ENCODE measurements at regions not wholly inside any gene's neighbourhood (a gene's known extent, or its start where the extent isn't known, plus 50 kb on each side); places are given as distances from the start of the nearest gene placed in this dataset.

DNA sequence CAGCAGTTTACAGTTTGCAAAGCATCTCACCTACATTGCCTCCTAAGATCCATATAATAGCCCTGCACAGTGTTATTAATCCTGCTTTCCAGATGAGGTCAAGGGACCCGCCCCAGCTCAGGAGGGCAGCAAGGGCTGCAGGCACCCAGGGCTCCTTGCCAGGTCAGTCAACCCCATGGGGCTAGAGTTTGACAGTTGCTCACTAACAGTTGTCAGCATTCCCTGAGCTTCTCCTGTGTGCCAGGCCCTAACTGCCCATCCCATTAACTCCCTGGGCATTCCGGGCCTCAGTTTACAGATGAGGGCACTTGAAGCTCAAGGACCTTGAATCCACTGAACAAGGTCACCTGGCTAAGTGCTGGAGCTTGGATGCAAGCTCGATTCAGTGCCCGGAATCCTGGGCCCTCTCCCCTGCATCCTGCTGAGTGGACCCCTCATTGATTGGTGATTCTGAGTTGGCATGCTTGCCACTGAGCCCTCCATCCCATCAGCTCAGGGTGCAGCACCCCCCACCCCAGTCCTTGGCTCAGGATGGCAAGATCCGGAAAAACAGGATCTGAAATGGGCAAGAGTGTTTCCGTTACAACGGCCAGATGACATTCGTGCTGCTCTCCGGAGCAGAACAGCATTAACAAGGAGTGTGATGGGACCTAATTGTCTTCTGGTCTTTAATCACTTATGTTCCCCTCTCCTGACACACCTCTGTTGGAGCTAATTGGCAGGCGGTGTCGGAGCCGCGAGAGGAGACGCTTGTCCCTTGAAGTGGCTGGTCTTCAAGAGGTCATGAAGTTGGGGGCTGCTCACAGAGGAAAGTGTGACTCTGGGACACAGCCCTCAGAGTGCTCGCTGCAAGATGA is 87.4 kb upstream of the SHISAL1 start:
- RAD21 ChIA-PET (ENCODE audit: low non-redundant PET in 1 of 2, low total read pairs in 2 of 2, uncharacterized antibody in 2 of 2, unreplicated experiment in 2 of 2) = no interaction called here
- no peaks in the 10 kb centered on the region for H3K79me2 ChIP-seq (ENCODE audit: insufficient read depth, low read length)

More for the DNA sequence above, 87.4 kb upstream of the SHISAL1 start:
- Histone ChIP-seq H2AFZ (ENCODE audit: low read depth, low read length, poor library complexity, severe bottlenecking) (no peak overlapping the region), H3K4me1 (ENCODE audit: control insufficient read depth in 1 of 2, insufficient read depth in 2 of 2, low read length in 2 of 2) (no peaks in the 10 kb centered on the region), H3K9me3 (ENCODE audit: control insufficient read depth in 1 of 2, insufficient read depth in 1 of 2, low read depth in 1 of 2, low read length in 2 of 2) (no peaks in the 10 kb centered on the region), H3K4me3 (replicated peaks in 1 of 2; ENCODE audit: low read depth in 1 of 2, low read length in 2 of 2) (no peak overlapping the region), H3K4me2 (ENCODE audit: low read length) (no peak overlapping the region), H4K20me1 (ENCODE audit: insufficient read depth) (no peaks in the 10 kb centered on the region), H3K27ac (ENCODE audit: low read depth, low read length) (no peak overlapping the region), H3K9me2 (ENCODE audit: insufficient read depth) (no peaks in the 10 kb centered on the region), H3K27me3 (ENCODE audit: insufficient read depth, low read length) (no peaks in the 10 kb centered on the region; the same call in 1 of the 2 replicates), H3K36me3 (ENCODE audit: control insufficient read depth in 1 of 2, insufficient read depth in 2 of 2, low read length in 2 of 2) (no peaks in the 10 kb centered on the region), H3K9ac (ENCODE audit: low read length) (no peak overlapping the region)
- CTCF ChIA-PET = interaction anchor here (0.9 kb wide), 1 partner anchor 19 kb away, joined by 3 read pairs; no protein-coding TSS in a partner anchor
- TF ChIP-seq, protein P1, sequence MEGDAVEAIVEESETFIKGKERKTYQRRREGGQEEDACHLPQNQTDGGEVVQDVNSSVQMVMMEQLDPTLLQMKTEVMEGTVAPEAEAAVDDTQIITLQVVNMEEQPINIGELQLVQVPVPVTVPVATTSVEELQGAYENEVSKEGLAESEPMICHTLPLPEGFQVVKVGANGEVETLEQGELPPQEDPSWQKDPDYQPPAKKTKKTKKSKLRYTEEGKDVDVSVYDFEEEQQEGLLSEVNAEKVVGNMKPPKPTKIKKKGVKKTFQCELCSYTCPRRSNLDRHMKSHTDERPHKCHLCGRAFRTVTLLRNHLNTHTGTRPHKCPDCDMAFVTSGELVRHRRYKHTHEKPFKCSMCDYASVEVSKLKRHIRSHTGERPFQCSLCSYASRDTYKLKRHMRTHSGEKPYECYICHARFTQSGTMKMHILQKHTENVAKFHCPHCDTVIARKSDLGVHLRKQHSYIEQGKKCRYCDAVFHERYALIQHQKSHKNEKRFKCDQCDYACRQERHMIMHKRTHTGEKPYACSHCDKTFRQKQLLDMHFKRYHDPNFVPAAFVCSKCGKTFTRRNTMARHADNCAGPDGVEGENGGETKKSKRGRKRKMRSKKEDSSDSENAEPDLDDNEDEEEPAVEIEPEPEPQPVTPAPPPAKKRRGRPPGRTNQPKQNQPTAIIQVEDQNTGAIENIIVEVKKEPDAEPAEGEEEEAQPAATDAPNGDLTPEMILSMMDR (IDR thresholded peaks at IDR 0.05 in 2 of 3, conservative IDR thresholded peaks at IDR 0.05 in 1 of 3; ENCODE audit: borderline replicate concordance in 1 of 3, insufficient read depth in 1 of 3, low read depth in 2 of 3, low read length in 2 of 3) = no peak
- TF ChIP-seq POLR2A (IDR thresholded peaks at IDR 0.05; ENCODE audit: borderline replicate concordance, extremely low read depth, insufficient read depth, insufficient read length) = no peak
- TF ChIP-seq, protein P2, sequence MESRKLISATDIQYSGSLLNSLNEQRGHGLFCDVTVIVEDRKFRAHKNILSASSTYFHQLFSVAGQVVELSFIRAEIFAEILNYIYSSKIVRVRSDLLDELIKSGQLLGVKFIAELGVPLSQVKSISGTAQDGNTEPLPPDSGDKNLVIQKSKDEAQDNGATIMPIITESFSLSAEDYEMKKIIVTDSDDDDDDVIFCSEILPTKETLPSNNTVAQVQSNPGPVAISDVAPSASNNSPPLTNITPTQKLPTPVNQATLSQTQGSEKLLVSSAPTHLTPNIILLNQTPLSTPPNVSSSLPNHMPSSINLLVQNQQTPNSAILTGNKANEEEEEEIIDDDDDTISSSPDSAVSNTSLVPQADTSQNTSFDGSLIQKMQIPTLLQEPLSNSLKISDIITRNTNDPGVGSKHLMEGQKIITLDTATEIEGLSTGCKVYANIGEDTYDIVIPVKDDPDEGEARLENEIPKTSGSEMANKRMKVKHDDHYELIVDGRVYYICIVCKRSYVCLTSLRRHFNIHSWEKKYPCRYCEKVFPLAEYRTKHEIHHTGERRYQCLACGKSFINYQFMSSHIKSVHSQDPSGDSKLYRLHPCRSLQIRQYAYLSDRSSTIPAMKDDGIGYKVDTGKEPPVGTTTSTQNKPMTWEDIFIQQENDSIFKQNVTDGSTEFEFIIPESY (IDR thresholded peaks at IDR 0.05; ENCODE audit: extremely low read depth, insufficient replicate concordance, low read length) = no peak
- TF ChIP-seq, protein P3, sequence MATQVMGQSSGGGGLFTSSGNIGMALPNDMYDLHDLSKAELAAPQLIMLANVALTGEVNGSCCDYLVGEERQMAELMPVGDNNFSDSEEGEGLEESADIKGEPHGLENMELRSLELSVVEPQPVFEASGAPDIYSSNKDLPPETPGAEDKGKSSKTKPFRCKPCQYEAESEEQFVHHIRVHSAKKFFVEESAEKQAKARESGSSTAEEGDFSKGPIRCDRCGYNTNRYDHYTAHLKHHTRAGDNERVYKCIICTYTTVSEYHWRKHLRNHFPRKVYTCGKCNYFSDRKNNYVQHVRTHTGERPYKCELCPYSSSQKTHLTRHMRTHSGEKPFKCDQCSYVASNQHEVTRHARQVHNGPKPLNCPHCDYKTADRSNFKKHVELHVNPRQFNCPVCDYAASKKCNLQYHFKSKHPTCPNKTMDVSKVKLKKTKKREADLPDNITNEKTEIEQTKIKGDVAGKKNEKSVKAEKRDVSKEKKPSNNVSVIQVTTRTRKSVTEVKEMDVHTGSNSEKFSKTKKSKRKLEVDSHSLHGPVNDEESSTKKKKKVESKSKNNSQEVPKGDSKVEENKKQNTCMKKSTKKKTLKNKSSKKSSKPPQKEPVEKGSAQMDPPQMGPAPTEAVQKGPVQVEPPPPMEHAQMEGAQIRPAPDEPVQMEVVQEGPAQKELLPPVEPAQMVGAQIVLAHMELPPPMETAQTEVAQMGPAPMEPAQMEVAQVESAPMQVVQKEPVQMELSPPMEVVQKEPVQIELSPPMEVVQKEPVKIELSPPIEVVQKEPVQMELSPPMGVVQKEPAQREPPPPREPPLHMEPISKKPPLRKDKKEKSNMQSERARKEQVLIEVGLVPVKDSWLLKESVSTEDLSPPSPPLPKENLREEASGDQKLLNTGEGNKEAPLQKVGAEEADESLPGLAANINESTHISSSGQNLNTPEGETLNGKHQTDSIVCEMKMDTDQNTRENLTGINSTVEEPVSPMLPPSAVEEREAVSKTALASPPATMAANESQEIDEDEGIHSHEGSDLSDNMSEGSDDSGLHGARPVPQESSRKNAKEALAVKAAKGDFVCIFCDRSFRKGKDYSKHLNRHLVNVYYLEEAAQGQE (IDR thresholded peaks at IDR 0.05; ENCODE audit: low read depth) = no peak
- no peak for TF ChIP-seq YY1 (IDR thresholded peaks at IDR 0.05; ENCODE audit: extremely low read depth, insufficient replicate concordance, low read depth, low read length)
- no peak for TF ChIP-seq RAD21 (IDR thresholded peaks at IDR 0.05; ENCODE audit: low read depth)
- no peak for TF ChIP-seq SRF (IDR thresholded peaks at IDR 0.05; ENCODE audit: low read depth)
- TF ChIP-seq ZFX (IDR thresholded peaks at IDR 0.05) = no peak
- TF ChIP-seq SP1 (IDR thresholded peaks at IDR 0.05; ENCODE audit: low read depth) = no peak
- no peak for TF ChIP-seq EZH2 (IDR thresholded peaks at IDR 0.05)
- TF ChIP-seq, protein P4, sequence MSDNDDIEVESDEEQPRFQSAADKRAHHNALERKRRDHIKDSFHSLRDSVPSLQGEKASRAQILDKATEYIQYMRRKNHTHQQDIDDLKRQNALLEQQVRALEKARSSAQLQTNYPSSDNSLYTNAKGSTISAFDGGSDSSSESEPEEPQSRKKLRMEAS (IDR thresholded peaks at IDR 0.05) = no peak
- no peak for TF ChIP-seq POLR2AphosphoS5 (IDR thresholded peaks at IDR 0.05; ENCODE audit: low read depth, low read length)
- TF ChIP-seq ELF1 (IDR thresholded peaks at IDR 0.05; ENCODE audit: borderline replicate concordance, low read depth) = no peak
- no peak for TF ChIP-seq CEBPB (IDR thresholded peaks at IDR 0.05; ENCODE audit: low read depth)
- no peak for TF ChIP-seq SIN3A (IDR thresholded peaks at IDR 0.05; ENCODE audit: low read depth)
- ATAC-seq = no peak
- DNase-seq (ENCODE audit: low read depth, low spot score) = no peak
- POLR2A ChIA-PET = no interaction called here
- no TSS peak for BruUV-seq (replicated peaks)
- intact Hi-C loops (cut with micrococcal nuclease) = no loop called here

Data from HCT116 (cell line).